Mucosa of stomach (tissue), 1 donor: ENCODE measurements at regions not wholly inside any gene's neighbourhood (a gene's known extent, or its start where the extent isn't known, plus 50 kb on each side); places are given as distances from the start of the nearest gene placed in this dataset.

ENCODE experiments used
- H3K27me3 ChIP-seq: one replicate; pipeline ENCODE4 v1.7.0; 2013; ENCODE audit warnings: mild to moderate bottlenecking, low read length; ENCODE audit not compliant: control insufficient read depth, insufficient read depth
- H3K36me3 ChIP-seq: one replicate; pipeline ENCODE4 v1.7.0; 2013; ENCODE audit warnings: low read length; ENCODE audit not compliant: control insufficient read depth, insufficient read depth
- H3K4me1 ChIP-seq: one replicate; pipeline ENCODE4 v1.7.0; 2013; ENCODE audit warnings: mild to moderate bottlenecking, low read length; ENCODE audit not compliant: control insufficient read depth, insufficient read depth
- H3K4me3 ChIP-seq: one replicate; pipeline ENCODE4 v1.7.0; 2013; ENCODE audit warnings: low read length
- H3K9ac ChIP-seq: one replicate; pipeline ENCODE4 v1.7.0; 2013; ENCODE audit warnings: mild to moderate bottlenecking, low read length, moderate library complexity
- H3K9me3 ChIP-seq: one replicate; pipeline ENCODE4 v1.7.0; 2013; ENCODE audit warnings: mild to moderate bottlenecking, low read length, moderate library complexity; ENCODE audit not compliant: control insufficient read depth
- donor health status: Pancreatic carcinoma.

DNA sequence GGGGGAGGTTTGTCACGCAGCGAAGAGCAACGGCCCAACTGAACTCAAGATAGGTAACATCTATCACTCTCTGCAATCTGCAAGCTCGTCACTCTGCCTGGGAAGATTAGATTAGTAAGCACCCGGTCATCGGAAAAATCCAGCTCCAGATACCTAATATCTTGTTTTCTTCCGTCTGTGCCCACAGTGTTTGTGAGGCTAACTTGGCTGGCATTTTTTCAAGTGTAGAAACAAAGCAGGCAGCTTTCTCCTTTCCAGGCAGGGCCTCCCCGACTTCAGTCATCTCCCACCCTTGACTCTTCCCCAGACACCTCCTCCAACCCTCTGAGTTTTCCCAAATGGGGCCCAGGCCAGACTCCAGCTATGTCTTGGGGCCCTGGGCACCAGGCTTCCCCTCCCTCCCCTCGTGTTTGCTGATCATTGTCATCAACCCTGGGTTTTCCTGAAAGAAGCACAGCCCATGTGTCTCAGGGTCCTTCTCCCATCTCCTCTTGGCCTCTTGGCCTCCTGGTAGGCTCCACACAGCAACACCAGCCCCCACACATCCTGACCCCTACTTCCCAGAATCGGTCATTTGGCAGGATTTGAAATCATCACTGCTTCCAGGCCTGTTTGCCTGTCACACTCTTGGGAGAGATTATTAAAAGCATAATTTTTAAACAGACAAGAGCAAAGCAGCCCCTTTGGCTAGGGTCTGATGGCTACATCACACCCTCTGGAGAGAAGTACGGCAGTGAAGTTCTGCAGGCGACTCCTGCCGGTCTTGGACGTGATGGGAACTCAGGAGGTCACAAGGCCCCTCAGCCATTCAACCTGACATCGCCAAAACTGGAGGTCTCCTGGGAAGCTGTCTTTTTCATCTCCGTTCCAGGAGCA, 144.9 kb upstream of the ID2 start:
- no peaks in the 10 kb centered on the region for H3K9me3 ChIP-seq
- no peak overlapping the region for H3K4me3 ChIP-seq
- no peak overlapping the region for H3K9ac ChIP-seq
- H3K36me3 ChIP-seq: no peaks in the 10 kb centered on the region
- H3K4me1 ChIP-seq: peaks cover 49% of the 10 kb centered on the region
- H3K27me3 ChIP-seq: no peaks in the 10 kb centered on the region

DNA sequence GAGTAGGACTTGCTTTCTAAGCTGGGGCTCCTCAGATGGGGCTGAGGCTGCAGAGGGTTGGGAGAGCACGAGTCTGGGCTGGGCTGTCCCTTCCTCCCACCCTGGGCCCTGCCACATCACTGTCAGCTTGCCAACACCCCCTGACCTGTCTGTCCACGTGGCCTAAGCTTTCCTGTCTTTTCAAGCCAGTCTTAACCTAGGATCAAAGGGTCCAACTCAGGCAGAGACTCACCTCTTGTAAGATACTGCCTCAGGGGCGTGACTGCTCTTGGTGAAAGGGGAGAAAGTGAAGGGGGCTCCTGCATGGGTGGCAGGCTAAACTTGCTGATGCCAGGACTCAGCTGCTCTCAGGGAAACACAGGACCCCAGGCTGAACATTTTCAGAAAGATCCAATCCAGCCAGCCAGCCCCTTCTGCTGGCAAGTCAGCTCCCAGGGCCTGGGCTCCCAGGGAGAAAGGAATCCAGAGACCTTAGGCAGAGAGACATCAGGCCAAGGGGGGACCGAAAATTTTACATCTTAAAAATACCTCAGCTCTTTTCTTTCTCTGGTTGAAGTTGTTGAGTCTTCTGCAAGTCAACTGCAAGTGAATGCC, 144.2 kb upstream of the ID2 start:
- Histone ChIP-seq H3K36me3 (no peaks in the 10 kb centered on the region), H3K9me3 (no peaks in the 10 kb centered on the region), H3K27me3 (no peaks in the 10 kb centered on the region), H3K4me3 (no peak overlapping the region), H3K4me1 (peaks cover 49% of the 10 kb centered on the region), H3K9ac (no peak overlapping the region)

DNA sequence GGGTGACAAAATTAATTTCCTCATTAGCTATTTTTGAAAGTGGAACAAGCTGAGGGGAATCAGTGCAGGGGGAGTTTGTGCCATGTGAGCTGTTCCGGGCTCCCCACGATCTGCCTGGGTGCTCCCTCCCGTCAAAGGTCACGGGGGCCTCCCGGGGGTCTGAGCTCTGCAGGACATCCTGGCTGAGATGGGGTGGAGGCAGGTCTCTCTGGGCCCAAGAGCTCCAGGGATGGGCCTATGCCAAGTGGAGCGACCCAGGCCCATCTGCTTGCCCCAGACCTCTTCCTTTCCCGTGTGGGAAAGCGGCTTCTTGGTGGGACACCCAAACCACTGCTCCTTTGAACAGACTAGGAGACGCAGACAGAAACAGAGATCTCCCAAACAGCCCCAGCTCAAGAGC, 143.3 kb upstream of the ID2 start:
- no peaks in the 10 kb centered on the region for H3K36me3 ChIP-seq
- no peak overlapping the region for H3K4me3 ChIP-seq
- H3K27me3 ChIP-seq: no peaks in the 10 kb centered on the region
- no peaks in the 10 kb centered on the region for H3K9me3 ChIP-seq
- peaks cover 49% of the 10 kb centered on the region for H3K4me1 ChIP-seq
- H3K9ac ChIP-seq: no peak overlapping the region

DNA sequence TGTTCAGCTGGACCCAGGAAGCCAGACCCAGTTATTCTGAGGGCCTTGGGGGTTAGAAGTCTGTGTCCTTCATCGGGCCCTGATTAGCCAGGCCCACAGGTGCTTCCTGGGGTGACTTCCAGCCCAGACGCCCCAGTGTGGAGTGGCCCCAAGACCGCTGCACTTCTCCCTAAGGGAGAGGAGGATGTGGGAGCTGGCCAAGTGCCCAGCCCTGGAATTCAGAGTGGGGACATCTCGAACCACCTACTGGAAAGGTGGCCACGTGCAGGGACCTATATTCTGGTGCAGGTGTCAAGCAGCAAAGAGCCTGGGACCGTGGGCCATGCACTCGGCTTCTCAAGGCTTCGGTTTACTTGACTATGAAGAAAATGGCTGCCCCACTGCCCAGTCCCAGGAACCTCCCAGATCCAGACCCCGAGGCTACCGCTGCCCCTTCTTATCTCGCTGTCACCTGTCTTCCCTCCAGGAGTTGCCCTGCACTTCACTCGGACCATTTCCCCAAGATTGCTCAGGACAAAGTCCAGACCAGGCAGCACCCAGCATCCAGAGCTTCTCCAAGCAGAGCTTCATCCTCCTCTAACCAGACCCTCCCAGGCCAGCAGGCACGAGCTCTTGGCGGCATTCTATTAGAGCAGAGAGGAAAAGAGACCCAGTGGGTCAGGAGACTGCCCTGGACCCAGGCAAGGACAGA, 142.8 kb upstream of the ID2 start:
- Histone ChIP-seq H3K27me3 (no peaks in the 10 kb centered on the region), H3K36me3 (no peaks in the 10 kb centered on the region), H3K9ac (no peak overlapping the region), H3K4me1 (peaks cover 54% of the 10 kb centered on the region), H3K9me3 (no peaks in the 10 kb centered on the region), H3K4me3 (no peak overlapping the region)

DNA sequence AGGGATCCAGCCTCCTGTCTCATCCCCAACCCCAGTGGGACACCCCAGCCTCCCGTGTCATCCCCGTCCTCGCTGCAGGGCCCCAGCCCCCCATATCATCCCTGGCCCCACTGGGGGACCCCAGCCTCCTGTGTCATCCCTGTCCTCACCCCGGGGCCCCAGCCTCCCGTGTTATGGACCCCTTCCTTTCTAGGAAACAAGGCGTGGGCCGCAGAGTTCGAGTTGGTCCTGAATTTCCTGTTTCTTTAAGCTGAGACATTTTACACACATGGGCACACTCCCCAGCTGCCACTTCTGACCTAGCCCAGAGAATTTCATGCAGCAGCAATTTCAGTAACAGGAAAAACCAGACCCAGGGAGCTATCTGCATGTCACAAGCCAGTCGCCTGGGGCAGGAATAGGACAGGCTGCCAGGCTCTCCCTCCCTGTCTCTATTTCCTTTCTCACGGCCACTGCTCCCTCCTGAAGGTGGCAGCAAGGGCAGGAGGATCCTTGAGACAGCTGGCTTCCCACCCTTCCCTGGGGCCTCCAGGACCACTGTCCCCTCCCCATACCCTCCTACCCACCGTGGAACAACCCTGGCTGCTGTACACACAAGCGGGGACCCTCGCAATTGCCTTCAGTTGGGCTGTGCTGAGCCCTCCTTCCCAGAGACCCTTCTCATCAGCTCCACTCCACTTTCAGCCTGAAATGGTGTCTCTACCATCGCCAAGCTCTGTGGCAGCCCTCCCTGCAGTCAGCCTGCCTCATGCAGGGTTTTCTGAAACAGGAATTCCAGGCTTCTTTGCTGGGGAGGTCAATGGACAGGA, 141.9 kb upstream of the ID2 start:
- H3K4me1 ChIP-seq: peaks cover 62% of the 10 kb centered on the region
- H3K9me3 ChIP-seq: no peaks in the 10 kb centered on the region
- H3K27me3 ChIP-seq: no peaks in the 10 kb centered on the region
- no peak overlapping the region for H3K4me3 ChIP-seq
- H3K9ac ChIP-seq: no peak overlapping the region
- H3K36me3 ChIP-seq: no peaks in the 10 kb centered on the region

DNA sequence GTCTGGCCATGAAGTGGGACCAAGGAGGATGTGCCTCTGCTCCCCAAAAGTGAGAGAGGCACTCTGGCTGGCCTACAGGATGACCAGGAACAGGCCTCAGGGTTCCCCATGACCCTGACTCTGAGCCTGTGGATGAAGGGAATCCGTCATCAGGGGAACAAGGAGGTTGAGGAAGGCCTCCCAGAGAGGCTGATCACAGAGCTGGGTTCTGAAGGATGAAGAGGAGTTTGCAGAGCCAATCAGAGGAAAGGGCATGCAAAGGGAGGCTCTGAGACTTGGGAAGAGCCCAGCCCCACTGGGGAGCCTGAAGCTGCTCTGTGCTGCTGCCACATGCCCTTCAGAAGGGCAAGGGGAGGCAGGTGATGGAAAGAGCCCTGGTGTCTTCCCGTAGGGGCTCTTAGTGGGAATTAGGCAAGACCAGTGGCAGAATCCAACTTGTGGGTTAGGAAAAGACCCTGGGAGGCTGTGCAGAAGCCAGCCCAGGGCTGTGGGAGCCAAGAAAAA, 141.3 kb upstream of the ID2 start:
- no peaks in the 10 kb centered on the region for H3K9me3 ChIP-seq
- no peak overlapping the region for H3K4me3 ChIP-seq
- no peaks in the 10 kb centered on the region for H3K27me3 ChIP-seq
- H3K36me3 ChIP-seq: no peaks in the 10 kb centered on the region
- H3K9ac ChIP-seq: no peak overlapping the region
- H3K4me1 ChIP-seq: peaks cover 55% of the 10 kb centered on the region

DNA sequence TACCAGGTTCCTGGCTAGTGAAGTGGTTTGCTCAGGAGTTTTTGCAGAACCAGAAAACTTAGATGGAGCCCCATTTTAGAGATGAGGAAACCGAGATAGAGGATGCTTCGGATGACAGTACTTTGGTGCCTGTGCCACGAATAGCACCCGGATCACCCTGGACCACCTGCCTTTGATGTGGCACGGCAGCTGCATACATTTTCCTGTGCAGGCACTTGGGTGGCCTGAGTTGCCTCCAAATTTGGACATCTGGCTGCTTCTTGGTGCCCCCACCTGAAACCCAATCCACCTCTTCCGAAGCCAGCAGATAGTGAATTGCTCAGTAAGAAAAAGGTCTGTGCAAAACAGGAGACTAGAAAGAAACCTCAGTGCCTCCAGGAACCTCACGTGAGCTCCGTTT, 140.6 kb upstream of the ID2 start:
- no peak overlapping the region for H3K4me3 ChIP-seq
- H3K9ac ChIP-seq: no peak overlapping the region
- no peaks in the 10 kb centered on the region for H3K9me3 ChIP-seq
- peaks cover 50% of the 10 kb centered on the region for H3K4me1 ChIP-seq
- no peaks in the 10 kb centered on the region for H3K27me3 ChIP-seq
- no peaks in the 10 kb centered on the region for H3K36me3 ChIP-seq

DNA sequence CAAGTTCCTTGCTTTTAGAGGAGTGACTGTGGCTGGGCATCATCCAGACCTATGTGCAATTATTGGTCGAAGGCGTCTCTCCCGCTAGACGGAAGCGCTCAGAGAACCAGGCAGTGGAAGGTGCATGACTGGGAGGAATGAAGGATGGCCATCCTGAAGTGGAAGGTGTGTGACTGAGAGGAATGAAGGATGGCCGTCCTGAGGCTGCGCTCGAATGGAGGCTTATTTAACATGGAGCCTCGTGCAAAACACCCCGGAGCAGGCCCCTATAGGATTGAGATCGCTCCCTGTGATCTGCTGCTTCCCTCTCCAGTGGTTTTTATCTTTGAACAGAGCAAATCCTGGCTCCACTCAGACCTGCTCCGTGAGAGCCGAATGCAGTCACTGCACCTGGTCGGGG, 140.2 kb upstream of the ID2 start:
- Histone ChIP-seq H3K27me3 (no peaks in the 10 kb centered on the region), H3K9ac (no peak overlapping the region), H3K9me3 (no peaks in the 10 kb centered on the region), H3K4me1 (peaks cover 46% of the 10 kb centered on the region), H3K4me3 (no peak overlapping the region), H3K36me3 (no peaks in the 10 kb centered on the region)

DNA sequence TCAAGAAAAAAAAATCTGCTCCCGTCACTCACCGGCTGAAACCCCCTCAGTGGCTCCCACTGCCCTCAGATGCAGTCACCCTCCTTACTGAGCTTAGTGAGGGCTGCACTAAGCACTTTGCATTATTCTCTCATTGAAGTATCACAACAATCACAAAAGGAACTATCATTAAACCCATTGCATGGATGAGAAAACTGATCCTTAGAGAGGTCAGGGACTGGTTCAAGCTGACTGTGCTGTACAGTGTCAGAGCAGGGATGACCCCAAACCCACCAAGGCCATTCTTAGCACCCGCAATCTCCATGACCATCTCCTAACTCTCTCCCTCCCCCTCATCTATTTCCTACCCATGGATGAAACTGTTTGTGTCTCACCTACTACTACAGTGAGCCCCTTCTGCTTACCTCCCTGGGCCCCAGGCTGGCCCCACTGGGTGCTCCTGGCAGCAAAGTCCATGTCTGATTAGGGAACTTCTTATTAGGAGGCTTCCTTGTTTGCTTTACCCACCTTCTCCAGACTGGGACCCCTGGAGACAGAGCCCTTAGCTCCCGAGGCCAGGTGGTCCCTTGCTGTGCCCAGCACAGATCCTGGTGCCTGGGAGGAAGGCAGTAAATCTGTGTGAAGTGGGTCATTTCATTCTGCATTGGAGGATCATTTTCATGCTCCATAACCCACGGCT, 139.3 kb upstream of the ID2 start:
- H3K4me3 ChIP-seq: no peak overlapping the region
- no peak overlapping the region for H3K9ac ChIP-seq
- H3K9me3 ChIP-seq: no peaks in the 10 kb centered on the region
- no peaks in the 10 kb centered on the region for H3K27me3 ChIP-seq
- H3K4me1 ChIP-seq: peaks cover 38% of the 10 kb centered on the region
- H3K36me3 ChIP-seq: no peaks in the 10 kb centered on the region

DNA sequence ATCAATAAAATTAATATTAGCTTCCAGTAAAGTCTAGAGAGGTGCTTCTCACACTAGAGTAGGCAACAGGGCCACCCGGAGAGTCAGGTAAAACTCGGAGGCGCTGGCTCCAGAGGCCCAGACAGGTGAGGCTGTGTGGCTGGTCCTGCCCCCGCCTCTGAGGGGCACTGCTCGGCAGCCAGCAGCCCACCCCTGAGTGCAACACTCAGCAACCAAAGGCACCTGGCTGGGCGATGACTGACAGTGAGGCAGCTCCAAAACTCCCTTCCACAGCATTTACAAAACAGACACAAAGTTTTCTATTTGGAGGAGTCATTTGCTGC, 138.8 kb upstream of the ID2 start:
- no peak overlapping the region for H3K9ac ChIP-seq
- H3K4me3 ChIP-seq: no peak overlapping the region
- H3K36me3 ChIP-seq: no peaks in the 10 kb centered on the region
- no peaks in the 10 kb centered on the region for H3K27me3 ChIP-seq
- H3K4me1 ChIP-seq: peaks cover 38% of the 10 kb centered on the region
- H3K9me3 ChIP-seq: no peaks in the 10 kb centered on the region

DNA sequence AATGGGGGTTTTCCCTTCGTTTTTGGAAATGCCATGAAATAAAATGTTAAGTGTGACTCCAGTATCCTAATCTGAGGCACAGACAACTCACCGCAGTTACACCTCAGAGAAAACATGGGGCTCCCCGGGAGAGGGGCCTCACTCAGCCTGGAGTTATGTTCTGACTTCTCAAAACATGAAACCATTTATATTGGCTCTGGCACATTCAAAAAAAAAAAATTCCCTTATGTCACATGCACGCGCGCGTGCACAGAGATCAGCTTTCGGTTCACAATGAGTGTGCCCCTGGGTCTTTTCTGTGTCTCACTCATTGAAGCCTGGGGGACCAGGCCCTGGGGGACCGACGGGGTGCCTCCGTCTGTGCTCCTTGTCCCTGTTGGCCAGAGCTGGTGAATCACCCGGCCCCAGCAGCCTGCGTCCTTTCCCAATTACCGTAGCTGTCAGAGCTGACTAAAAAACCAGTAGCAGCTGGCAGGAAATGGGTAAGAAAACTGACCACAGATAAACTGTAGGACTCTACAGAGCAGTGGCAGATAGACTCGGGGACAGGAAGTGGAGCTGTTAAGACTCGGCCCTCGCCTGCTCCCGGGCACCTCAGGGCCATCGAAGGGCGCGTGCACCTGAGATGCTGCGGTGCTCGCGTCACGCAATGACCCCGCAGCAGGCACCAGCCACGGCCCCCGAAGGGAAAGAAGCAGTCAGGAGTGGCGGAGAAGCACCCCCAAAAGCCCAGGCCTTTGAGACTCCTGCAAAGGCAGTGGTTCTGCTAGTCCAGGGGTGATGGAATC, 138.3 kb upstream of the ID2 start:
- no peaks in the 10 kb centered on the region for H3K9me3 ChIP-seq
- H3K4me3 ChIP-seq: no peak overlapping the region
- peaks cover 35% of the 10 kb centered on the region for H3K4me1 ChIP-seq
- H3K36me3 ChIP-seq: no peaks in the 10 kb centered on the region
- H3K9ac ChIP-seq: peak overlapping the region; percentile 17
- no peaks in the 10 kb centered on the region for H3K27me3 ChIP-seq
